Subcutaneous abdominal adipose tissue (tissue), 5 donors: ENCODE measurements at regions not wholly inside any gene's neighbourhood (a gene's known extent, or its start where the extent isn't known, plus 50 kb on each side); places are given as distances from the start of the nearest gene placed in this dataset.
A peak's percentile ranks its signal among the peaks of the same experiment; 100 is the strongest.

Experiments used
- H3K27ac ChIP-seq: one replicate; pipeline ENCODE4 v1.7.0; 2013; ENCODE audit warnings: low read depth, mild to moderate bottlenecking, inconsistent platforms, low read length, moderate library complexity
- H3K27me3 ChIP-seq, 5 donors: one replicate each; pipeline ENCODE4 v1.7.0; 2013; ENCODE audit warnings: low read length in 5 of 5, inconsistent platforms in 1 of 5; ENCODE audit not compliant: control insufficient read depth in 5 of 5, insufficient read depth in 4 of 5
- H3K36me3 ChIP-seq, 5 donors: one replicate each; pipeline ENCODE4 v1.7.0; 2013; ENCODE audit warnings: low read length in 5 of 5; ENCODE audit not compliant: control insufficient read depth in 5 of 5, insufficient read depth in 5 of 5
- H3K4me1 ChIP-seq, 5 donors: one replicate each; pipeline ENCODE4 v1.7.0; 2013; ENCODE audit warnings: low read length in 5 of 5, mild to moderate bottlenecking in 3 of 5, moderate library complexity in 1 of 5; ENCODE audit not compliant: control insufficient read depth in 5 of 5, insufficient read depth in 5 of 5
- H3K4me3 ChIP-seq, 5 donors: one replicate each; pipeline ENCODE4 v1.7.0; 2013; ENCODE audit warnings: low read length in 5 of 5, low read depth in 1 of 5
- H3K9ac ChIP-seq, 5 donors: one replicate each; pipeline ENCODE4 v1.7.0; 2013; ENCODE audit warnings: low read length in 5 of 5, mild to moderate bottlenecking in 4 of 5, moderate library complexity in 3 of 5
- H3K9me3 ChIP-seq, 5 donors: one replicate each; pipeline ENCODE4 v1.7.0; 2013; ENCODE audit warnings: low read length in 5 of 5; ENCODE audit not compliant: control insufficient read depth in 5 of 5
- donor health status: healthy.
- donor health status: healthy.
- donor health status: healthy.
- donor health status: healthy.
- donor health status: healthy.

DNA sequence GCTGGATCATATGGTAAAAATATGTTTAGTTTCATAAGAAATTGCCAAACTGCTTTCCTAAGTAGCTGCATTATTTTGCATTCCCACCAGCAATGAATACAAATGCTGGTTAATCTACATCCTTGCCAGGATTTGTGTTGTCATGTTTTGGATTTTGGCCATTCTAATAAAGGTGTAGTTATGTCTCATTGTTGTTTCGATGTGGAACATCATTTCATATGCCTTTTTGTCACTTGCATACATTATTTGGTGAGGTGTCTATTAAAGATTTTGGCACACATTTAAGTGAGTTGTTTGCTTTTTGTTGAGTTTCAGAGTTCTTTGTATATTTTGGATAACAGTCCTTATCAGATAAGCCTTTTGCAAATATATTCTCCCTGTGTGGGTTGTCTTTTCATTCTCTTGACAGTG lies 299.2 kb upstream of the TFPI start:
- Histone ChIP-seq H3K9ac (no peak overlapping the region), H3K4me1 (peaks cover 0 to 5% (median 0%) of the 10 kb centered on the region in 5 donors), H3K9me3 (no peaks in the 10 kb centered on the region), H3K4me3 (no peak overlapping the region), H3K27me3 (peaks cover 0 to 4% (median 0%) of the 10 kb centered on the region in 5 donors), H3K27ac (no peak overlapping the region), H3K36me3 (no peaks in the 10 kb centered on the region)

DNA sequence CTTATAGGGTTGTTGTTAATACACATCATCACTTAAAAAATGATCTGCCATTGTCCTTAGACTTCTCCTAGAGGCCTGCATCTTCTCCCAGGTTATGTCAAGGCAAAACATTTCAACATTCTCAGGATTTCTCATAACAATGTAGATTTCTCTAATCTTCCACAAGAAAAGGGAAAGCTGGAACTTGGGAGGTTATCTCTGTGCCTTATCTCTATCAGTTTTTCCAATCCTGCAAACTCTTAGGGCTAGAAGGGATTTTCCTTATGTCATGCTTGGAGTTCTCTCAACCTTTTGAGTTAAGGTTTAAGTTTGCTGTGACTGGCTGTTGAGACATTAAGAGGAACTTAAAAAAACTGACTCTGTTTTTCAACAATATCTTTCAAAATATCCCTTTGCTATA lies 300.6 kb upstream of the TFPI start:
- Histone ChIP-seq H3K27me3 (peaks cover 0 to 4% (median 0%) of the 10 kb centered on the region in 5 donors), H3K9ac (no peak overlapping the region)

GRCh38 chr2:187855689-187856088 lies 301.5 kb upstream of the TFPI start:
- no peak overlapping the region for H3K4me3 ChIP-seq
- H3K9ac ChIP-seq = no peak overlapping the region
- H3K4me1 ChIP-seq = peaks cover 0 to 5% (median 0%) of the 10 kb centered on the region in 5 donors
- H3K36me3 ChIP-seq = no peaks in the 10 kb centered on the region
- H3K27ac ChIP-seq = no peak overlapping the region
- H3K9me3 ChIP-seq = no peaks in the 10 kb centered on the region
- H3K27me3 ChIP-seq = peaks cover 0 to 4% (median 0%) of the 10 kb centered on the region in 5 donors

More for the DNA sequence above, 300.6 kb upstream of the TFPI start:
- Histone ChIP-seq H3K4me1 (peaks cover 0 to 5% (median 0%) of the 10 kb centered on the region in 5 donors), H3K36me3 (no peaks in the 10 kb centered on the region), H3K4me3 (no peak overlapping the region), H3K9me3 (no peaks in the 10 kb centered on the region), H3K27ac (no peak overlapping the region)

DNA sequence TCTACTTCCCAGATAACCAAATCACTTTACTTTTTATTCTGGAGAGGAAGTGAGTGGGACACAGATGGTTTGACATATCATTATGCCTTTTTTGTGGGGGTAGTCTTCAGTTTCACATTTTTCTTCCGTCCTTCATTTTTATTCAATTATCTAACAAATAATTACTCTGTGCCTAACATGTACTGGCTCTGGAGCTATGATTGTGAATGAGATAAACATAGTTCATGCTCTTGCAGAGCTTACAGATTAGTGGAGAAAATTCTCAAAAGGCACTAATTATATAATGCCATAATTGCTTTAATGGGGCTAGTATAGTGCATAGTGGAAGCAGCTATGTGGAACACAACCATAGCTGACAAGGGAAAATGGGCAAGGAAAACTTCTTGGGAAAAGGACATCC lies 303.6 kb upstream of the TFPI start:
- Histone ChIP-seq H3K9ac (no peak overlapping the region), H3K4me3 (no peak overlapping the region), H3K9me3 (no peaks in the 10 kb centered on the region), H3K4me1 (no peaks in the 10 kb centered on the region), H3K36me3 (no peaks in the 10 kb centered on the region), H3K27me3 (no peaks in the 10 kb centered on the region), H3K27ac (no peak overlapping the region)

DNA sequence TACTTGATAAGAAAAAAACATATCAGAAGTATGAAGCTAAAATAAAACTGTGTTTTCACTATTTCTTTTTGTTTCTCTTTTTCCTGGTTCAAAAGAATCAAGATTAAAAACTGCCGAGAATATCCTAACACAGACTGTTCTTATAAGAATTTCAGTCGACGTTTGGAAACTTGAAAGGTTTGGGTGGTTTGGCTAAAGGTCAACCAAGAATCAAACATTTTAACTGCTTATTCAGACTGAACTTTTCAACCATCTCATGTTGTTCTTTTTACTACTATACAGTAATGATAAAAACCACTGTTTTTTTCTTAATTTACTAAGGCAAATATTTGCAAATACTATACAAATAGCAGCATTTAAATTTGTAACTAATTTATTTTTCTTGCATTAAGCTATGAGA lies 308.5 kb upstream of the TFPI start:
- H3K4me1 ChIP-seq = no peaks in the 10 kb centered on the region
- no peak overlapping the region for H3K27ac ChIP-seq
- H3K9ac ChIP-seq = peak overlapping the region in 2 of 5 donors; percentile 11 to 25
- H3K27me3 ChIP-seq = peaks cover 0 to 4% (median 0%) of the 10 kb centered on the region in 5 donors
- no peaks in the 10 kb centered on the region for H3K36me3 ChIP-seq
- no peaks in the 10 kb centered on the region for H3K9me3 ChIP-seq
- H3K4me3 ChIP-seq = no peak overlapping the region

DNA sequence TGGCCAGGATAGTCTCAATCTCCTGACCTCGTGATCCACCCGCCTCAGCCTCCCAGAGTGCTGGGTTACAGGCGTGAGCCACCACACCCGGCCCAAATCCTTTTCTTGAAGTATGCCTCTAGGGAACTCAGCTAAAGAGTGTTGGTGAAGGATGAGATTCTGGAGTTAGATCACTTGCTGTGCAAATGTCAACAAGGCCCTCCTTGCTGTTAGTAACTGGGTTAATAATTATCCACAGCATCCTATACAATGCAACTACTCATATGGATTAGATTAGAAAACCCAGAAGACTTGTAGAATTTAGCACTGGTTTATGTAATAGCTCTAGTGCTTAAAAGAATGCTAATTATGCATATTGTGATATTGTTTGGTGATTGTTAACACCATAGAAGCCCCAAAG lies 310.8 kb upstream of the TFPI start:
- Histone ChIP-seq H3K27me3 (peaks cover 0 to 7% (median 0%) of the 10 kb centered on the region in 5 donors), H3K9me3 (no peaks in the 10 kb centered on the region), H3K27ac (no peak overlapping the region), H3K4me3 (no peak overlapping the region), H3K4me1 (no peaks in the 10 kb centered on the region), H3K9ac (no peak overlapping the region), H3K36me3 (no peaks in the 10 kb centered on the region)

DNA sequence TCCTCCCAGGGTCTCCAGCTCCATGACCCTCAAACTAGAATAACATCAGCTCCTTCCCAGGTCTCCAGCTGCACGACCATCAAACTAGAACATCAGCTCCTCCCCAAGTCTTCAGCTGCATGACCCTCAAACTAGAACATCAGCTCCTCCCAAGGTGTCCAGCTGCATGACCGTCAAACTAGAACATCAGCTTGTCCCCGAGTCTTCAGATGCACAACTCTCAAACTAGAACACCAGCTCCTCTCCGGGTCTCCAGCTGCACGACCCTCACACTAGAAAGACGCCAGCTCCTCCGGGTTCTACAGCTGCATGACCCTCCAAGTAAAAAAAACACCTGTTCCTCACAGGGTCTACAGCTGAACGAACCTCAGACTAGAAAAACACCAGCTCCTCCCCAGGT lies 312.9 kb upstream of the TFPI start:
- H3K4me3 ChIP-seq = no peak overlapping the region
- H3K36me3 ChIP-seq = no peaks in the 10 kb centered on the region

GRCh38 chr2:187869195-187869594 lies 315.0 kb upstream of the TFPI start:
- no peak overlapping the region for H3K4me3 ChIP-seq
- H3K9ac ChIP-seq = no peak overlapping the region
- H3K27ac ChIP-seq = no peak overlapping the region
- H3K9me3 ChIP-seq = no peaks in the 10 kb centered on the region
- no peaks in the 10 kb centered on the region for H3K4me1 ChIP-seq
- no peaks in the 10 kb centered on the region for H3K36me3 ChIP-seq
- peaks cover 0 to 7% (median 0%) of the 10 kb centered on the region in 5 donors for H3K27me3 ChIP-seq

More for the DNA sequence above, 312.9 kb upstream of the TFPI start:
- Histone ChIP-seq H3K27me3 (peaks cover 0 to 7% (median 0%) of the 10 kb centered on the region in 5 donors), H3K4me1 (no peaks in the 10 kb centered on the region), H3K9me3 (no peaks in the 10 kb centered on the region), H3K9ac (no peak overlapping the region), H3K27ac (no peak overlapping the region)

GRCh38 chr2:187871506-187871905 lies 317.3 kb upstream of the TFPI start:
- no peaks in the 10 kb centered on the region for H3K9me3 ChIP-seq
- peaks cover 0 to 4% (median 0%) of the 10 kb centered on the region in 5 donors for H3K27me3 ChIP-seq
- H3K4me3 ChIP-seq = no peak overlapping the region
- no peak overlapping the region for H3K27ac ChIP-seq
- H3K36me3 ChIP-seq = no peaks in the 10 kb centered on the region
- H3K4me1 ChIP-seq = peaks cover 0 to 13% (median 6%) of the 10 kb centered on the region in 5 donors
- H3K9ac ChIP-seq = no peak overlapping the region

DNA sequence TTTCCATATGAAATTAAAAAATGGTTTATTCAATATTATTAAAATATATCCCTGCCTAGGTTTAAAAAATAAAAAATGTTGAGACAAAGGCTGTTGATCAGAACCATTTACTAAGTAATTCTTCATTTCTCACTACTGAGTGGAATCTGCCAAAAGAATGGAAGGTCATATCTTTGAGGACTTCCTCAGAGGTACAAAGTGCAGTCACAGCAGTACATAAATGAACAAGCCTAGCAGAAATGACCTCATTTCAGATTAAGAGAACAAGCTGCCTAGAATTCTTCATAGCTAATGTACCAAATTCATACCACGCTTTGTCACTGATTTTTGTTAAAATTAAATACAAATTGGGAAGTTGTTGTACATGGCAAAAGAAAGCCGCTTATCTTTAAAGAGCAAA lies 318.9 kb upstream of the TFPI start:
- no peak overlapping the region for H3K4me3 ChIP-seq

DNA sequence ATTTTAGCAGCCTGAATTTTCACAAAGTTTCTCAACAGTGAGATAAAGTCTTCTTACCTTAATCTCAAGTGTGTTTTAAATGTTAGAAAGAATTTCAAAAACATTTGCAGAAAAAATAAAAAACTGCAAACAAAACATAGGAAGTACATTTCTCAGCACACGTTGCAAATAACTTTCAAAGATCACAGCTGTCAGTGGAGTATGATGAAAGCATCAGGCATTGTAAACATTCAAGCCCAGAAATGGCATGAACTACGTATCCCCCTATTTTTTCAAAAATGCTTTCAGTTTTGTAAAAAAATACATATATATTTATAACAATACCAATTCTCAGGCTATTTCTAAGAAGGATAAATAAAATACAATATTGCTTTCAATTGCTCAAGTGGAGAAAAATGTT lies 320.6 kb upstream of the TFPI start:
- H3K27ac ChIP-seq = no peak overlapping the region
- H3K4me1 ChIP-seq = peaks cover 0 to 13% (median 6%) of the 10 kb centered on the region in 5 donors
- no peak overlapping the region for H3K4me3 ChIP-seq
- H3K36me3 ChIP-seq = no peaks in the 10 kb centered on the region
- no peaks in the 10 kb centered on the region for H3K9me3 ChIP-seq
- H3K27me3 ChIP-seq = no peaks in the 10 kb centered on the region
- no peak overlapping the region for H3K9ac ChIP-seq

More for the DNA sequence above, 318.9 kb upstream of the TFPI start:
- Histone ChIP-seq H3K27ac (no peak overlapping the region), H3K9me3 (no peaks in the 10 kb centered on the region), H3K27me3 (peaks cover 0 to 2% (median 0%) of the 10 kb centered on the region in 5 donors), H3K4me1 (peaks cover 0 to 13% (median 6%) of the 10 kb centered on the region in 5 donors), H3K36me3 (no peaks in the 10 kb centered on the region), H3K9ac (no peak overlapping the region)
